OCI-LY7 (cell line): ENCODE measurements at regions not wholly inside any gene's neighbourhood (a gene's known extent, or its start where the extent isn't known, plus 50 kb on each side); places are given as distances from the start of the nearest gene placed in this dataset.

ENCODE experiments used
- EZH2phosphoT487 ChIP-seq: fragments of 200-600 bp; sonication (generic); IDR thresholded peaks from 2 replicates; pipeline ENCODE4 v1.6.1; 2018; ENCODE audit warnings: low read depth, borderline replicate concordance, mild to moderate bottlenecking, mixed run types, antibody characterized with exemption, low read length, moderate library complexity, mixed read lengths
- TF ChIP-seq, protein P1 (sequence below): fragments of 200-600 bp; sonication (generic); conservative IDR thresholded peaks from 2 replicates; pipeline ENCODE4 v1.5.1; 2014; ENCODE audit warnings: mild to moderate bottlenecking, antibody characterized with exemption, low read length, moderate library complexity, mixed read lengths

GRCh38 chr16:52697971-52698370, 151.0 kb upstream of the TOX3 start:
- TF ChIP-seq, protein P1, sequence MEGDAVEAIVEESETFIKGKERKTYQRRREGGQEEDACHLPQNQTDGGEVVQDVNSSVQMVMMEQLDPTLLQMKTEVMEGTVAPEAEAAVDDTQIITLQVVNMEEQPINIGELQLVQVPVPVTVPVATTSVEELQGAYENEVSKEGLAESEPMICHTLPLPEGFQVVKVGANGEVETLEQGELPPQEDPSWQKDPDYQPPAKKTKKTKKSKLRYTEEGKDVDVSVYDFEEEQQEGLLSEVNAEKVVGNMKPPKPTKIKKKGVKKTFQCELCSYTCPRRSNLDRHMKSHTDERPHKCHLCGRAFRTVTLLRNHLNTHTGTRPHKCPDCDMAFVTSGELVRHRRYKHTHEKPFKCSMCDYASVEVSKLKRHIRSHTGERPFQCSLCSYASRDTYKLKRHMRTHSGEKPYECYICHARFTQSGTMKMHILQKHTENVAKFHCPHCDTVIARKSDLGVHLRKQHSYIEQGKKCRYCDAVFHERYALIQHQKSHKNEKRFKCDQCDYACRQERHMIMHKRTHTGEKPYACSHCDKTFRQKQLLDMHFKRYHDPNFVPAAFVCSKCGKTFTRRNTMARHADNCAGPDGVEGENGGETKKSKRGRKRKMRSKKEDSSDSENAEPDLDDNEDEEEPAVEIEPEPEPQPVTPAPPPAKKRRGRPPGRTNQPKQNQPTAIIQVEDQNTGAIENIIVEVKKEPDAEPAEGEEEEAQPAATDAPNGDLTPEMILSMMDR, result no peak
- TF ChIP-seq EZH2phosphoT487, result no peak
